ENCODE measurements at regions not wholly inside any gene's neighbourhood (a gene's known extent, or its start where the extent isn't known, plus 50 kb on each side); places are given as distances from the start of the nearest gene placed in this dataset.

GRCh38 chr1:63124666-63125191 is 197.6 kb upstream of the FOXD3 start:
- peak in 1 of 2 donors; percentile 96 for DNase-seq

- no peak for DNase-seq
Observed at GRCh38 chr1:63126104-63126503, 196.3 kb upstream of the FOXD3 start.

- no peak for DNase-seq
Observed at GRCh38 chr1:63127376-63127775, 195.0 kb upstream of the FOXD3 start.

- no peak for DNase-seq
Observed at GRCh38 chr1:63128556-63128955, 193.8 kb upstream of the FOXD3 start.

GRCh38 chr1:63129184-63129583 is 193.2 kb upstream of the FOXD3 start:
- no peak for DNase-seq

GRCh38 chr1:63129855-63130254 is 192.5 kb upstream of the FOXD3 start:
- DNase-seq, result no peak

- DNase-seq, result peak in 1 of 2 donors; percentile 9
Observed at GRCh38 chr1:63134501-63135173, 187.7 kb upstream of the FOXD3 start.

GRCh38 chr1:63135174-63135512 is 187.2 kb upstream of the FOXD3 start:
- DNase-seq, result peak in 1 of 2 donors; percentile 11

- no peak for DNase-seq
Observed at GRCh38 chr1:63135801-63136200, 186.6 kb upstream of the FOXD3 start.

- peak in 1 of 2 donors; percentile 3 for DNase-seq
Observed at GRCh38 chr1:63142001-63142400, 180.4 kb upstream of the FOXD3 start.

GRCh38 chr1:63143482-63143881 is 178.9 kb upstream of the FOXD3 start:
- no peak for DNase-seq

- no peak for DNase-seq
Observed at GRCh38 chr1:63147783-63148182, 174.6 kb upstream of the FOXD3 start.

GRCh38 chr1:63148825-63149645 is 173.3 kb upstream of the FOXD3 start:
- DNase-seq, result peak; percentile 32 to 46

GRCh38 chr1:63152572-63152971 is 169.8 kb upstream of the FOXD3 start:
- DNase-seq, result no peak

GRCh38 chr1:63155437-63155836 is 166.9 kb upstream of the FOXD3 start:
- DNase-seq, result no peak

GRCh38 chr1:63157085-63157484 is 165.3 kb upstream of the FOXD3 start:
- DNase-seq, result no peak

- DNase-seq, result no peak
Observed at GRCh38 chr1:63169057-63169456, 153.3 kb upstream of the FOXD3 start.

GRCh38 chr1:63173161-63173560 is 149.2 kb upstream of the FOXD3 start:
- no peak for DNase-seq

GRCh38 chr1:63189677-63190076 is 132.7 kb upstream of the FOXD3 start:
- no peak for DNase-seq

GRCh38 chr1:63190171-63190570 is 132.2 kb upstream of the FOXD3 start:
- no peak for DNase-seq

- DNase-seq, result peak in 1 of 2 donors; percentile 55
Observed at GRCh38 chr1:63198871-63199394, 123.4 kb upstream of the FOXD3 start.

GRCh38 chr1:63199706-63200335 is 122.5 kb upstream of the FOXD3 start:
- no peak for DNase-seq

- no peak for DNase-seq
Observed at GRCh38 chr1:63200676-63201075, 121.7 kb upstream of the FOXD3 start.

Measured in hippocampal formation (tissue), 2 donors.